ENCODE measurements at regions not wholly inside any gene's neighbourhood (a gene's known extent, or its start where the extent isn't known, plus 50 kb on each side); places are given as distances from the start of the nearest gene placed in this dataset.

DNA sequence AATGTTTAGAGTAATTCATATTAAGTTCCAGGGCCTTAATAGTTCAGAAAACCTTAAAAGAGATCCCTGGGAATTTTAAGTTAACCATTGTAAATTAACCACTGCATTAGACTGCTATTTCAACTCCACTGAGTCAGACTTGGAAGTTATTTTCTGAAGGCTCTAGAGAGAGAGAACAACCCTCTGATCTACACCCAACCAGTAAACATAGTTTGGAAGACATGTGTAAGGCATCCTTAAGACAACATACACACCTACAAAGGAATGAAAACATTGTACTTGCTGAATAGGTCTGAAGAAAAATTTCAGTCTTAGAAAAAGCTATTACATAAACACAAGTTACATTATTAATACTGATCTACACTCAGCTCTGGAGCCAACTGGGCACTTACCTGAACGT lies 158.2 kb upstream of the FST start:
- CTCF ChIA-PET, result no interaction called here
- no peaks in the 10 kb centered on the region for H3K9me3 ChIP-seq (ENCODE audit: low read depth, low read length, poor library complexity, severe bottlenecking)
- no peak overlapping the region for H3K4me3 ChIP-seq (ENCODE audit: low read depth, low read length, poor library complexity, severe bottlenecking)
- no peak overlapping the region for H3K27ac ChIP-seq (ENCODE audit: low read depth, low read length, poor library complexity, severe bottlenecking)
- intact Hi-C loops (cut with micrococcal nuclease; ENCODE audit: unreplicated experiment), result no loop called here
- DNase-seq (ENCODE audit: low spot score), result no peak
- H3K36me3 ChIP-seq (ENCODE audit: insufficient read depth, low read length, poor library complexity, severe bottlenecking), result no peaks in the 10 kb centered on the region
- no TSS peak for BruUV-seq (replicated peaks)
- POLR2A ChIA-PET (ENCODE audit: low non-redundant PET), result no interaction called here
- H3K4me1 ChIP-seq (ENCODE audit: insufficient read depth, low read length, poor library complexity, severe bottlenecking), result no peaks in the 10 kb centered on the region
- no peaks in the 10 kb centered on the region for H3K27me3 ChIP-seq (replicated peaks; ENCODE audit: insufficient read depth, low read depth, low read length, poor library complexity)
- TF ChIP-seq, protein P1, sequence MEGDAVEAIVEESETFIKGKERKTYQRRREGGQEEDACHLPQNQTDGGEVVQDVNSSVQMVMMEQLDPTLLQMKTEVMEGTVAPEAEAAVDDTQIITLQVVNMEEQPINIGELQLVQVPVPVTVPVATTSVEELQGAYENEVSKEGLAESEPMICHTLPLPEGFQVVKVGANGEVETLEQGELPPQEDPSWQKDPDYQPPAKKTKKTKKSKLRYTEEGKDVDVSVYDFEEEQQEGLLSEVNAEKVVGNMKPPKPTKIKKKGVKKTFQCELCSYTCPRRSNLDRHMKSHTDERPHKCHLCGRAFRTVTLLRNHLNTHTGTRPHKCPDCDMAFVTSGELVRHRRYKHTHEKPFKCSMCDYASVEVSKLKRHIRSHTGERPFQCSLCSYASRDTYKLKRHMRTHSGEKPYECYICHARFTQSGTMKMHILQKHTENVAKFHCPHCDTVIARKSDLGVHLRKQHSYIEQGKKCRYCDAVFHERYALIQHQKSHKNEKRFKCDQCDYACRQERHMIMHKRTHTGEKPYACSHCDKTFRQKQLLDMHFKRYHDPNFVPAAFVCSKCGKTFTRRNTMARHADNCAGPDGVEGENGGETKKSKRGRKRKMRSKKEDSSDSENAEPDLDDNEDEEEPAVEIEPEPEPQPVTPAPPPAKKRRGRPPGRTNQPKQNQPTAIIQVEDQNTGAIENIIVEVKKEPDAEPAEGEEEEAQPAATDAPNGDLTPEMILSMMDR (conservative IDR thresholded peaks at IDR 0.05; ENCODE audit: low read depth, low read length), result no peak
- no peak for TF ChIP-seq EZH2 (IDR thresholded peaks at IDR 0.05; ENCODE audit: borderline replicate concordance, low read depth, low read length, poor library complexity, severe bottlenecking)

- H3K4me3 ChIP-seq (ENCODE audit: low read depth, low read length, poor library complexity, severe bottlenecking), result no peak overlapping the region
- ChIA-PET POLR2A (ENCODE audit: low non-redundant PET) (no interaction called here), CTCF (no interaction called here)
- H3K9me3 ChIP-seq (ENCODE audit: low read depth, low read length, poor library complexity, severe bottlenecking), result no peaks in the 10 kb centered on the region
- intact Hi-C loops (cut with micrococcal nuclease; ENCODE audit: unreplicated experiment), result no loop called here
- H3K27me3 ChIP-seq (replicated peaks; ENCODE audit: insufficient read depth, low read depth, low read length, poor library complexity), result no peaks in the 10 kb centered on the region
- H3K27ac ChIP-seq (ENCODE audit: low read depth, low read length, poor library complexity, severe bottlenecking), result no peak overlapping the region
- DNase-seq (ENCODE audit: low spot score), result no peak
- no peaks in the 10 kb centered on the region for H3K4me1 ChIP-seq (ENCODE audit: insufficient read depth, low read length, poor library complexity, severe bottlenecking)
- TF ChIP-seq, protein P1 (conservative IDR thresholded peaks at IDR 0.05; ENCODE audit: low read depth, low read length), result no peak
- TF ChIP-seq EZH2 (IDR thresholded peaks at IDR 0.05; ENCODE audit: borderline replicate concordance, low read depth, low read length, poor library complexity, severe bottlenecking), result no peak
- no TSS peak for BruUV-seq (replicated peaks)
- no peaks in the 10 kb centered on the region for H3K36me3 ChIP-seq (ENCODE audit: insufficient read depth, low read length, poor library complexity, severe bottlenecking)
Measured at GRCh38 chr5:53323511-53323910, 156.9 kb upstream of the FST start.

DNA sequence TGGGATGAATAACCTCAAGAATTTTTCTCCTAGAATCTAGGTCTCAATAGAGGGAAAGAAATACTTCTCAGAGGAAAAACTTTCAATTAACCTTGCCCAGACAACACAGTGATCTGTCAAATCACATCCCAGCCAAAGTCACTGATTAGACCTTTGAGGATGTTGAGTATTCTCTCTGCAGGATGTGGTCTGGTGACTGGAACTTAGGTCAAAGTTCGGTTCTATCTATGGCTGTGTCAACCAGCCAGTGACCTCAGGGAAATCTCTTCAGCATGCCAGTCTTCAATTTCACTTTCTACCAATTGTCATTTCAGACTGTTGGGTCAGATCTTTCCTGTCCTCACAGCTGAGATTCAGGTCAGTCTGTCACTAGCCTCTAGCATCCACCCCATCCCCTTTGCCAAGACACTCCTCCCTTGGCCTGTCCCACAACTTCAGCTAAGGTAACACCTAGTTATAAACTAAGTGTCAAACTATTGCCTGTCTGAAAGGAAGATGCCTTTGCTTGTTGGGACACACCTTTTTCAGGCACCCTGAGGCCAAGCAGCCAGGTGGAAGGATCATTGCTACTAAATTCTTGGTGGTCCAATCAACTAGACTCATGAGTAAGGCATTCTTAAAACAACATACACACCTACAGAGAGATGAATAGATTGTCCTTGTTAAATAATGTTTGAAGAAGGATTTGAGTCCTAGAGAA lies 156.3 kb upstream of the FST start:
- no peaks in the 10 kb centered on the region for H3K9me3 ChIP-seq (ENCODE audit: low read depth, low read length, poor library complexity, severe bottlenecking)
- H3K36me3 ChIP-seq (ENCODE audit: insufficient read depth, low read length, poor library complexity, severe bottlenecking), result no peaks in the 10 kb centered on the region
- no peak overlapping the region for H3K4me3 ChIP-seq (ENCODE audit: low read depth, low read length, poor library complexity, severe bottlenecking)
- no peak overlapping the region for H3K27ac ChIP-seq (ENCODE audit: low read depth, low read length, poor library complexity, severe bottlenecking)
- H3K27me3 ChIP-seq (replicated peaks; ENCODE audit: insufficient read depth, low read depth, low read length, poor library complexity), result no peaks in the 10 kb centered on the region
- TF ChIP-seq, protein P1 (conservative IDR thresholded peaks at IDR 0.05; ENCODE audit: low read depth, low read length), result no peak
- TF ChIP-seq EZH2 (IDR thresholded peaks at IDR 0.05; ENCODE audit: borderline replicate concordance, low read depth, low read length, poor library complexity, severe bottlenecking), result no peak
- ChIA-PET CTCF (no interaction called here), POLR2A (ENCODE audit: low non-redundant PET) (no interaction called here)
- H3K4me1 ChIP-seq (ENCODE audit: insufficient read depth, low read length, poor library complexity, severe bottlenecking), result no peaks in the 10 kb centered on the region
- DNase-seq (ENCODE audit: low spot score), result no peak
- no TSS peak for BruUV-seq (replicated peaks)
- intact Hi-C loops (cut with micrococcal nuclease; ENCODE audit: unreplicated experiment), result no loop called here
